RCC 7860 (cell line): ENCODE measurements at regions not wholly inside any gene's neighbourhood (a gene's known extent, or its start where the extent isn't known, plus 50 kb on each side); places are given as distances from the start of the nearest gene placed in this dataset.
"Not testable (repeated sequence)": the region's sequence is repeated elsewhere in the genome, so short reads cannot be mapped to it uniquely, and the experiment has no call there.

ENCODE experiments used
- DNase-seq: peaks from one replicate; pipeline ENCODE4 v3.0.0-alpha.2; 2015; ENCODE audit warnings: low spot score
- FAIRE-seq: peaks from 2 replicates; lab custom pipeline; 2012; peaks lifted over from hg19 to GRCh38; lab: Jason Lieb, UNC

DNA sequence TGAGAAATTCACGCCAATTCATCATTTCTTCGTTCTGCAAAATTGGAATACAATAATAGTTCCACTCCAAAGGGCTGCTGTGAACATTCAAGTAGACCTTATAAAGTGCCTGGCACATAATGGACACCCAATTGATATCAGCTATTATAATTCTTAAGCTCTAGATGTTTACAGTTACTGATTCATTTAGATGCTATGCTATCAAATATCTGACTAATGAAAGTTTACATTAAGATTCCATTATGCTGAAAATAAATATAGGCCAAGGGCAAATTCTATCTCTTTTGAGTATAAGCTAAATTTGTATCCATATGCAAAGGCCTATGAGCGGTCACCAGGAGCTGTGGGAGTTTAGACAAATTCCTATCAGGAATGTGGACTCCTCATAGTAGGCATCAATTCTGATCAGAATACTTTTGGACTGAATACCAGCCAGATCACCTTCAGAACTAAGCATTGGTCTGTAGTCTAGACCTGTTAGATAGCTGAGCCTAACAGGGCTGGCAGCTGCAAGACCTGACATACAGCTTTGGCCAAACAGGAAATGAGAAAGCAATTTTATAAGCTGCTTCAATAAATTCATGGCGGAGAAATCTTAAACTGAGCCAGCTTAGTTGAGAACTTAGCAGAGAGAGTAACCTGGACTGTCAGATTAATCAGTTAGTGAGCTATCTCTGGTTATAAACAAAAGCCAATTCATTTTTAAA lies 384.3 kb upstream of the ACTRT1 start:
- FAIRE-seq (no peak), DNase-seq (no peak)

- FAIRE-seq = no peak
- DNase-seq = no peak
These were observed 373.3 kb upstream of the ACTRT1 start for GRCh38 chrX:128425546-128425945.

DNA sequence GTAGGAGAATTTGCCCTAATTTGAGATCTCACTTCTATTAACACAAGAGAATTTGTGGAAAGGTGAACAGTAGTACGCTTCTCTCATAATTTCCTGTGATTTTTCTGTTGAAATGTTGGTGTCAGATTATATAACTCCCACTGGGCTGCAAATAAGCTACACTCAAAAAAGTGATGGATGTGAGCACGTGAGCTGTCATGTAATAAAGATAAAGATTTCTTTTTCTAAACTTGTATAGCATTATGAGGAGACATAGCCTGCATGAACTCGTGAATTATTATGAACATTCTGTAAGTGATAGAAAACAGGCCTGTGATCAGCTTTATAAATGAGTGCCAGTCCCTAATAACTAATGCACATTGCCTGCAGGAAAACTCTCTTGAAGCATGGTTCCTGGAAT lies 356.6 kb upstream of the ACTRT1 start:
- DNase-seq (no peak), FAIRE-seq (no peak)

- peak; percentile 5 for DNase-seq
- FAIRE-seq = no peak
These were observed 344.4 kb upstream of the ACTRT1 start for GRCh38 chrX:128396601-128397000.

GRCh38 chrX:128383846-128384245 lies 331.6 kb upstream of the ACTRT1 start:
- FAIRE-seq, DNase-seq: not testable (repeated sequence)

- DNase-seq = no peak
- FAIRE-seq = no peak
These were observed 313.3 kb upstream of the ACTRT1 start for GRCh38 chrX:128365492-128365891.

DNA sequence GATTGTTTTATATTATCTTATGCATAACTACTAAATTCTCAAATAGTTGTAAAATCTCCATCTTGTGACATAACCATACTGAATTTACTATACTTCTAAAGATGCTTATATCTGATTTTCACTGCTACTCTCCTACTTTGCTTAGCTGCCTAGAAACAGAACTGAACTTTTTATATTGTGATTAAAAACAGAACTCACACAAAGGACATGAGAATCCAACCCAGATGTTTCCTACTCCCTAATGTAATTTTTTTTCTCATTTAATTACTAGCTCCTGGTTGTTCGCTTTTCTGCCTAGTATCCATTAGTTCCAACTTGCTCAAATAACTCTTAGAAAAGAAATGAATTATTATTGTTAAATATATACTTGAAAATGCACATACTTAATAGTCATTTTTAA lies 283.5 kb upstream of the ACTRT1 start:
- DNase-seq (no peak), FAIRE-seq (no peak)

- FAIRE-seq (no peak), DNase-seq (no peak)
These were observed 282.6 kb upstream of the ACTRT1 start for GRCh38 chrX:128334821-128335220.

DNA sequence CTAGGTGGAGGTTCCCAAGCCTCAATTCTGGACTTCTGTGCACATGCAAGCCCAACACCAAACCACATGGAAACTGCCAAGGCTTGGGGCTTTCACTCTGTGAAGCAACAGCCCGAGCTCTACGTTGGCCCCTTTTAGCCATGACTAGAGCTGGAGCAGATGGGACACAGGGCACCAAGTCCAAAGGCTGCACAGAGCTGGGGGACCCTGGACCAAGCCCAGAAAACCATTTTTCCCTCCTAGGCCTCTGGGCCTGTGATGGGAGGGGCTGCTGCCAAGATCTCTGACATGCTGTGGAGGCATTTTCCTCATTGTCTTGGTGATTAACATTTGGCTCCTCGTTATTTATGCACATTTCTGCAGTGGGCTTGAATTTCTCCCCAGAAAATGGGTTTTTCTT lies 258.7 kb upstream of the ACTRT1 start:
- FAIRE-seq = no peak
- DNase-seq = no peak

GRCh38 chrX:128309311-128309710 lies 257.1 kb upstream of the ACTRT1 start:
- FAIRE-seq = no peak
- DNase-seq = no peak

- FAIRE-seq = no peak
These were observed 242.0 kb upstream of the ACTRT1 start for GRCh38 chrX:128294198-128294597.

GRCh38 chrX:128287693-128288092 lies 235.5 kb upstream of the ACTRT1 start:
- DNase-seq (peak; percentile 42), FAIRE-seq (peak; percentile 71)

More at GRCh38 chrX:128294198-128294597, 242.0 kb upstream of the ACTRT1 start:
- DNase-seq = no peak

GRCh38 chrX:128250621-128251020 lies 198.4 kb upstream of the ACTRT1 start:
- DNase-seq (no peak), FAIRE-seq (no peak)

GRCh38 chrX:128216364-128216763 lies 164.2 kb upstream of the ACTRT1 start:
- FAIRE-seq = no peak

DNA sequence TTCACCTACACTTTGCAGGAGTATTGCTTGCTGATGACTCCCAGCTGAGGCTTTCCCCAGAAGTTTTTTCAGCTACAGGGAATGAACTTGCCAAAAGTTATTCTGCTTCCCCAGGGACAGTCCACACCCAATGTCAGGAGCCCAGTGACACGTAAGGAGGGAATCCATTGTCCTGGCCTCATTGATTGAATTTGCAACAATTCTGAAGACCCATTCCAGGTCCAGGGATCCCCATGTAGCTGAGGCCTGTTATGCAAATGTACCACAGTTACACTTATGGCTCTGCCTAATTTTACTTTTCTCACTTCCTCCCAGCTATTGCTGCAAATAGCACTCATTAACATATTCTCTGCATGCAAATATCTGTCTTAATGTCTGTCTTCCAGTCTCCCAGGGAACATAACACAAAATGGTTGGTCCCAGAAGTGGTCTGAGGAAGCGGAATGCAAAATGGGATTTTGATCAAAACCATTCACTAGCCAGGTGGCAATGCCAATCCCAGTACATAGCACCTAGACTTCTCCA lies 113.7 kb upstream of the ACTRT1 start:
- FAIRE-seq (no peak), DNase-seq (no peak)

More at GRCh38 chrX:128216364-128216763, 164.2 kb upstream of the ACTRT1 start:
- no peak for DNase-seq

- FAIRE-seq (no peak), DNase-seq (no peak)
These were observed 104.0 kb upstream of the ACTRT1 start for GRCh38 chrX:128156204-128156603.

- FAIRE-seq (no peak), DNase-seq (no peak)
These were observed 90.5 kb upstream of the ACTRT1 start for GRCh38 chrX:128142745-128143144.

GRCh38 chrX:128106630-128107029 lies 54.4 kb upstream of the ACTRT1 start:
- DNase-seq = no peak

DNA sequence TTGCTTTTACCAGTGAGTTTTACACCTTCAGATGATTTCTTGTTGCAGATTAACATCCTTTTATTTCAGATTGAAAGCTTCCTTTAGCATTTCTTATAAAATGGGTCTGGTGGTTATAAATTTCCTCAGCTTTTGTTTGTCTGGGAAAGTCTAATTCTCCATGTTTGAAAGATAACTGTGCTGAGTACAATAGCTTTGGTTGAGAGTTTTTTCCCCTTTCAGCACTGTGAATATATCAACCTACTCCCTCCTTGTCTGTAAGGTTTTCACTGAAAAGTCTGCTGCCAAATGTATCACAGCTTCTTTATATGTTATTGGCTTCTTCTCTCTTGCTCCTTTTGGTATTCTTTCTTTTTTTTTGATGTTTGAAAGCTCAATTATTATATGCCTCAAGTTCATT lies 53.5 kb upstream of the ACTRT1 start:
- DNase-seq (no peak), FAIRE-seq (no peak)

More at GRCh38 chrX:128106630-128107029, 54.4 kb upstream of the ACTRT1 start:
- FAIRE-seq = no peak
